ENCODE measurements at regions not wholly inside any gene's neighbourhood (a gene's known extent, or its start where the extent isn't known, plus 50 kb on each side); places are given as distances from the start of the nearest gene placed in this dataset.

DNA sequence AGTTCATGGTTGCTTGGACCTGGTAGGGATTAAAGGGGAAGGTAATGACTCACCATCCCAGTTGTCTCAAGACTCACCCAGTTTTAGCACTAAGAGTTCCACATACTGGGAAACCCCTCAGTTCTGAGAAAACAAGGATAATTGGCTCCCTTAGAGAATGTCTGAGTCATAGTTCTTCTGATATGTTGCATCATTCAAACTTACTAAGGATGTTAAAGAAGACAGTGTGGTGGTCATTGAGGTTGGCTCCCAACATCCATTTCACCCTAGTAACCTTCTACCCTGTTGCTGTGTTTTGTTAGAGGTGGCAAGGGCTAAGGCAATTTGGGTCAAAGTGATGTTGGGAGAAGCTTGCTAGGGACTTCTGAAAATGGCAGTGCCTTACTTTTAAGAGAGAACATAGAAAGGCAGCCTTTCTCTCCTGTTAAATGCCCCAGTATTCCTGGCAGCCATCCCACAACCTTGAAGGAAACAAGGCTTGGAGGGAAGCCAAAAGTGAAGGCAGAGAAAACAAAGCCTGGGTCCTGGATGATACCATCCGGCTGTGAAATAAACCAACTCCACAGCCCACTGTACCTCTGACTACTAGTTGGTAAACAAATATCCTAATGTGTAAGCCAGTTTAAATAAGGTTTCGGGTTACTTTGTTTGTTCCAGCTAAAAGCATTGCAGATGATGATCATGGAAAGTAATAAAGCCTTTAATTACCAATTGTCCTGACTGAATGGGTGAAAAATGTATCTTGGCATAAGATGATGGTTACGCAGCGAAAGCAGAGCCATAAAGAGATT is 80.4 kb upstream of the ADAMTSL1 start:
- Histone ChIP-seq H3K9me3 (replicated peaks; ENCODE audit: control insufficient read depth, insufficient read depth, low read length) (no peaks in the 10 kb centered on the region), H3K79me2 (ENCODE audit: control insufficient read depth, insufficient read depth, low read length) (no peaks in the 10 kb centered on the region), H3K9ac (replicated peaks; ENCODE audit: extremely low read depth, insufficient read depth, low read length) (peak overlapping the region; percentile 63), H3K36me3 (ENCODE audit: control insufficient read depth in 2 of 2, extremely low read depth in 1 of 2, insufficient read depth in 2 of 2, low read length in 2 of 2) (no peaks in the 10 kb centered on the region), H3K27ac (ENCODE audit: insufficient read depth, low read depth, low read length) (peak overlapping the region; percentile 98), H2AFZ (ENCODE audit: low read depth, low read length) (peak overlapping the region; percentile 74), H3K27me3 (ENCODE audit: control insufficient read depth in 2 of 2, insufficient read depth in 2 of 2, low read length in 2 of 2) (no peaks in the 10 kb centered on the region), H3K4me1 (ENCODE audit: control insufficient read depth, extremely low read depth, insufficient read depth, low read length) (peaks cover 44% of the 10 kb centered on the region), H3K9me1 (replicated peaks; ENCODE audit: control insufficient read depth, extremely low read depth, insufficient read depth, low read length) (peaks cover 5% of the 10 kb centered on the region), H3K4me2 (ENCODE audit: insufficient read depth, low read length) (peak overlapping the region; percentile 86), H4K20me1 (replicated peaks; ENCODE audit: control insufficient read depth, extremely low read depth, insufficient read depth, low read length) (no peaks in the 10 kb centered on the region), H3K4me3 (replicated peaks in 1 of 3; ENCODE audit: insufficient read depth in 1 of 3, low read depth in 1 of 3, low read length in 3 of 3) (no peak overlapping the region)
- dilution Hi-C loops (cut with MboI; ENCODE audit: extremely low pct_ligation_motif_present, low sequenced_read_pairs): no loop called here
- intact Hi-C loops (cut with micrococcal nuclease): loop anchor here (1.0 to 5.0 kb wide), 10 partner anchors 15 to 265 kb away; no protein-coding TSS in a partner anchor
- TF ChIP-seq JUN (IDR thresholded peaks at IDR 0.05; ENCODE audit: borderline replicate concordance, insufficient read depth, insufficient read length, low read depth) (peak; percentile 98), FOS (IDR thresholded peaks at IDR 0.05; ENCODE audit: borderline replicate concordance, insufficient read depth, low read length) (peak; percentile 99), MYC (IDR thresholded peaks at IDR 0.05; ENCODE audit: low read depth, low read length) (no peak), EZH2 (IDR thresholded peaks at IDR 0.05; ENCODE audit: borderline replicate concordance, low read depth, low read length, severe bottlenecking) (no peak), POLR2AphosphoS5 (IDR thresholded peaks at IDR 0.05; ENCODE audit: insufficient read depth, low read depth, low read length) (peak; percentile 37), POLR2A (IDR thresholded peaks at IDR 0.05; ENCODE audit: low read depth, low read length) (no peak), GATA2 (IDR thresholded peaks at IDR 0.05; ENCODE audit: insufficient read depth, insufficient read length, low read depth, low read length) (peak; percentile 73)
- TF ChIP-seq, protein P1, sequence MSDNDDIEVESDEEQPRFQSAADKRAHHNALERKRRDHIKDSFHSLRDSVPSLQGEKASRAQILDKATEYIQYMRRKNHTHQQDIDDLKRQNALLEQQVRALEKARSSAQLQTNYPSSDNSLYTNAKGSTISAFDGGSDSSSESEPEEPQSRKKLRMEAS (IDR thresholded peaks at IDR 0.05; ENCODE audit: insufficient read depth, insufficient read length): no peak
- TF ChIP-seq, protein P2, sequence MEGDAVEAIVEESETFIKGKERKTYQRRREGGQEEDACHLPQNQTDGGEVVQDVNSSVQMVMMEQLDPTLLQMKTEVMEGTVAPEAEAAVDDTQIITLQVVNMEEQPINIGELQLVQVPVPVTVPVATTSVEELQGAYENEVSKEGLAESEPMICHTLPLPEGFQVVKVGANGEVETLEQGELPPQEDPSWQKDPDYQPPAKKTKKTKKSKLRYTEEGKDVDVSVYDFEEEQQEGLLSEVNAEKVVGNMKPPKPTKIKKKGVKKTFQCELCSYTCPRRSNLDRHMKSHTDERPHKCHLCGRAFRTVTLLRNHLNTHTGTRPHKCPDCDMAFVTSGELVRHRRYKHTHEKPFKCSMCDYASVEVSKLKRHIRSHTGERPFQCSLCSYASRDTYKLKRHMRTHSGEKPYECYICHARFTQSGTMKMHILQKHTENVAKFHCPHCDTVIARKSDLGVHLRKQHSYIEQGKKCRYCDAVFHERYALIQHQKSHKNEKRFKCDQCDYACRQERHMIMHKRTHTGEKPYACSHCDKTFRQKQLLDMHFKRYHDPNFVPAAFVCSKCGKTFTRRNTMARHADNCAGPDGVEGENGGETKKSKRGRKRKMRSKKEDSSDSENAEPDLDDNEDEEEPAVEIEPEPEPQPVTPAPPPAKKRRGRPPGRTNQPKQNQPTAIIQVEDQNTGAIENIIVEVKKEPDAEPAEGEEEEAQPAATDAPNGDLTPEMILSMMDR (IDR thresholded peaks at IDR 0.05; ENCODE audit: extremely low read depth in 1 of 2, insufficient read depth in 1 of 2, low read depth in 1 of 2, low read length in 2 of 2): no peak
- DNase-seq (ENCODE audit: low read depth, low spot score): peak; percentile 98
- BruUV-seq (replicated peaks): TSS peak; percentile 85
- ChIA-PET CTCF (interaction anchor here (0.9 to 4.3 kb wide), 7 partner anchors 9 to 155 kb away, joined by 3 to 61 read pairs (median 4); partner anchors contain the start of gene ADAMTSL1), POLR2A (interaction anchor here (0.7 kb wide), 1 partner anchor 19 kb away, joined by 4 read pairs; no protein-coding TSS in a partner anchor)
- FAIRE-seq: peak; percentile 93
